ENCODE measurements at regions not wholly inside any gene's neighbourhood (a gene's known extent, or its start where the extent isn't known, plus 50 kb on each side); places are given as distances from the start of the nearest gene placed in this dataset.

DNA sequence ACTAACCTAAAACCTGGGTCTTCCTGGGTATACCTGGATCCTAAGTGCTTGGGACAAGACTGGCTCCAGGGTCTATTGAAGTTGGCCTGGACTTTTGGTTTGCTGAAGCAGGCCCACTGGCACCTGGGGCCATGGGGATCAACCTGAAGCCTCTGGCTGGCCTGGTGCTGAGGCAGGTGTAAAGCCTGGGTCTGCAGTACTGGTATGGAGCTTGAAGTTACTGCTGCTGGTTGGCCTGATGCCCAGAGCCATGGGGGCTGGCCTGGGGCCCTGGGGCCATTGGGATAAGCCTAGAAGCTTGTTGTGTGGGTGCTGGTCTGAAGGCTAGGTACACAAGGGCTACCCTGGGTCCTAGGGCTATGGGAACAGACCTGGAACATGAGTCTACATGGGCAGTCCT lies 743.2 kb upstream of the GRIA3 start:
- TF ChIP-seq, protein P1, sequence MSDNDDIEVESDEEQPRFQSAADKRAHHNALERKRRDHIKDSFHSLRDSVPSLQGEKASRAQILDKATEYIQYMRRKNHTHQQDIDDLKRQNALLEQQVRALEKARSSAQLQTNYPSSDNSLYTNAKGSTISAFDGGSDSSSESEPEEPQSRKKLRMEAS (IDR thresholded peaks at IDR 0.05), result no peak
- TF ChIP-seq CREB1 (IDR thresholded peaks at IDR 0.05; ENCODE audit: low read depth), result no peak
- no peak for TF ChIP-seq EP300 (IDR thresholded peaks at IDR 0.05; ENCODE audit: borderline replicate concordance)
- no peak for TF ChIP-seq RAD21 (IDR thresholded peaks at IDR 0.05; ENCODE audit: low read depth)
- no peak for TF ChIP-seq CEBPB (IDR thresholded peaks at IDR 0.05)
- no peak for TF ChIP-seq TAF1 (IDR thresholded peaks at IDR 0.05; ENCODE audit: low read depth)
- TF ChIP-seq TCF12 (IDR thresholded peaks at IDR 0.05; ENCODE audit: low read depth), result no peak
